NCI-H1105 (cell line): ENCODE measurements at regions not wholly inside any gene's neighbourhood (a gene's known extent, or its start where the extent isn't known, plus 50 kb on each side); places are given as distances from the start of the nearest gene placed in this dataset.
A peak's percentile ranks its signal among the peaks of the same experiment; 100 is the strongest.
"Not testable (repeated sequence)": the region's sequence is repeated elsewhere in the genome, so short reads cannot be mapped to it uniquely, and the experiment has no call there.

Experiments
- DNase-seq: peaks from one replicate; lab custom pipeline; 2025; lab: John Stamatoyannopoulos, UW

DNA sequence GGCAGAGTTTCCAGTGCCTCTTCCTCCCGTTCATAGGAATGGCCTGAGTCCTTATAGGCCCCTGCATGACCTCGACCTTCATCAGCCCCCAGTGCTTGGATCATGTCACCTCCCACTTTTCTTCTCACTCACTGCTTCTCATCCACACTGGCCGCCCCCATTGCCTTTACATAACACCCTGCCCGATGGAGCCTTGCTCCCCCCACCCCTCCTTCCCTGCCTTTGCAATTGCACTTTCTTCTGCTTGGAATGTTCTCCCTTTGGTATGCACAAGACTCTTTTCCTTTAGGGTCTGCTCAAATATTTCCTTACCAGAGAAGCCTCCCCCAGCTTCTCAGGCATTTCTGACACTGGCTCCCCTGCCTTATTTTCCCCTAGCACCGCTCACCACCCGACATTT lies 125.2 kb upstream of the KCNJ6 start:
- DNase-seq: no peak

DNA sequence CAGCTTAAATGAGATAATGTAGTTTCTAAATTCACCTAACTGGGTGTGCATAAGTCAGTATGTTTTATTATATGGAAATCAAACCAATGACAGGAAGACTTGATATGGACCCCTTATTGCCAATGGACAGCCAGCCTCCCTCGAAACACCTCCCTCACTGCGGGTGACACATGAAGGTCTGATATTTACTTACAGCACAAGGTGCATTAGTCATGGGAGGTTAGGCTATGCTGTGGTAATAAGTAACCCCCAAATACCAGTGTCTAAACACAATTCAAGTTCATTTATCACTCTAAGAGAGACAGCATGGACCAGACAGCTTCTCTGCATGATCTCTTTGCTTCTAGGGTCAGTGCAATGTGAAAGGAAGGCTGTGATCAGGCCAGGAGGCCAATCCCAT lies 126.0 kb upstream of the KCNJ6 start:
- DNase-seq: no peak

DNA sequence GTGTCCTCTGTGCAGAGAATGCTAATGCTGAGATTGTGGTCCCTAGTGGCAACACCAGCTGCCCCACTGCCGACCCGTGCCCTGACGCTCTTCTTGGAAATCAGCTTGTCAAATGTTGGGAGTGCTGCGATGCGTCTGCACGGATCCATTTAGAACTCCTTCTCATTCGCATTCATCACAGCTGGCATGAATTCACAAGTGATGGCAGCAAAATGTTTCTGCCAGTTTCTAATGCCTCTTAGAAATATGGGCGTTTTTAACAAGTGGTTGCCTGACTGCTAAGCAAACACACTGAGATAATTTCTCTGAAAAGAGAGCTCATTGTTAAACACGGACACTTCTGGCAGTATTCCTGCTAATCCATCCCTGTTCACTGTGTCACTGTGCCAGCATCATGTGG lies 131.9 kb upstream of the KCNJ6 start:
- DNase-seq: peak; percentile 94

DNA sequence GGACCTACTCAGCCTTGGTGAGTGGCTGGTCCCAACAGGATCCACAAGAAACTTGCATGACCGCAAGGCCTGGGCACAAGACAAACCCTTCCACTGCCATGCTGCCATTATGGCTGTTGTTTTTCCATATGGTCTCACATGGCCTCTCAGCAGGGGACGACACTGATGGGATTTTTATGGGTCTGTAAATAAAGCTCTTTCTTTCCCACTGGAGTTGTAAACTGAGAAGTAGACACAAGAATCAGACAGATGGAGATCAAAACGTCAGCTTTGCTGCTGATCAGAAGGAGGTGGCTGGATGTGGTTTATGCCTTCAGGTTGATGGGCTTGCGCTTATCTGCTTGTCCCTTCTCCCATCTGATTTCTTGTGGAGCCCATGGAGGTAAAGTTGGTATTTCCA lies 138.1 kb upstream of the KCNJ6 start:
- DNase-seq: no peak

DNA sequence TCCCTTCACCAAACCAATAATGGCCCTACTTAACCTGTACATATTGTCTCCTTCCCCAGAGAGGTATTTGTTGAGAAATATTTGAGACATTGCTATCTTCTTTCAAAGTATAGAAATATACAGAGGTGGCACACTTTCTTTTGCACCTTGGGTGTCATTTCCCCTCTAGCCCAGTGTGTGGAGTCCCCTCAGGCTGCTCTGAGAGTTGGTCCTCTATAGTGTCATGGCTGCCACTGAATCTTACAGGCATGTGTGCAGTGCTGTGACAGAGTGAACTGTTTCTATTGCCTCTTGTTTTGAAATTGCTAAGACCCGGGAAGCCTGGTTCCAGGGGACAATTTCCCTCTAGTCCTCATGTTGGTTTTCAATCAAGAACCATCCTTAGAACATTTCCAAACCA lies 140.2 kb upstream of the KCNJ6 start:
- DNase-seq: no peak

DNA sequence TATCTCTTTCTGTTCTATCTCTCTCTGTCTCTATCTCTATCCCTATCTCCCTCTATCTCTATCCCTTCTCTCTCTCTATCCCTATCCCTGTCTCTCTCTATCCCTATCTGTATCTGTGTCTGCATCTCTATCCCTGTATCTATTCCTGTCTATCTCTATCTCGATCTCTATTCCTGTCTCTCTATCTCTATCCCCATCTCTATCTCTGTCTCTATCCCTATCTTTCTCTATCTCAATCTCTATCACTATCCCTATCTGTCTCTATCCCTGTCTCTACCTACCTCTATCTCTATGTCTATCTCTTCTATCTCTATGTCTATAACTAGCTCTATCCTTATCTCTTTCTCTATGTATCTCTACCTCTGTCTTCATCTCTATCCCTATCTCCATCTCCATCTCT lies 141.4 kb upstream of the KCNJ6 start:
- DNase-seq: no peak

DNA sequence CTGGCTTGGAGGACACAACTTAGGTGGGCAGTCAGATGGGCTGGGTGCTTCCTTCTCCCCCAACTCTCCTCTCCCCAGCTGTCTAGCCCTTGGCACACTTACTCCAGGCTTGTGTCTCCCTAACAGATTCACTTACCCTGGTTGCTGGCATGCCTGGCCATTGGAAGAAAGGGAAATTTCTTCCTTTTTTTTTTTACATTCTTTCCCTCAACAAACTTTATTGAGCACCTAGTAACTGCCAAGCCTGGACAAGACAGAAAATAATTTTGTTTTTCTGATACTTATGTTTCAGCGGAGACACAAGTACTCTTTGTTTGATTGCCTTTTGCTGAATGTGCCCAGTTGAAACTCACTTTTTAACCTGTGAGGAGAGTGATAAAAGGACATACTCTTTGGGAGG lies 144.3 kb upstream of the KCNJ6 start:
- no peak for DNase-seq

DNA sequence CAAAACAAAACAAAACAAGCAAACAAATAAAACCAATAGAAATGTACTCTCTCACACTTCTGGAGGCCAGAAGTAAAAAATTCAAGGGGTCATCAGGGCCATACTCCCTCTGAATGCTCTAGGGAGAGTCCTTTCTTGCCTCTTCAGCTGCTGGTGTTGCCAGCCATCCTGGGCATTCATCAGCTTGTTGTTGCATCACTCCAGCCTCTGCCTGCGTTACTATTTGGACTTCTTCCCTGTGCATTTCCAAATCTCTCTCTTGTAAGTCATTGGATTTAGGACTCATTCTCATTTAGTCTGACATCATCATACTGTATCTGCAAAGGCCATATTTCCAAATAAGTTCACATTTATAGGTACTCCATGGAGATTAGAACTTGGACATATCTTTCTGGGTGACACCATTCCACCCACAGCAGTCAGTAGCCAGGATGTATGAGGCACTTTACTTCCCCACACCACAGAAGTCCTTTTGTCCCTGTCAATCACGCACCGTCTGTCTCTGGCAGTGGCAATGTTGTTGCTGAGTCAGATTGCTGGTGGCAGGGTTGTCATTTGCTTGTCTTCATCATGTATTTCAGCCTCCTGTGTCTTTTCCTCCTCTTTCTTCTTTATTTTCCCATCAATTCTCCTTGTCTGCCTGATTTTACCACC lies 151.0 kb upstream of the KCNJ6 start:
- no peak for DNase-seq

DNA sequence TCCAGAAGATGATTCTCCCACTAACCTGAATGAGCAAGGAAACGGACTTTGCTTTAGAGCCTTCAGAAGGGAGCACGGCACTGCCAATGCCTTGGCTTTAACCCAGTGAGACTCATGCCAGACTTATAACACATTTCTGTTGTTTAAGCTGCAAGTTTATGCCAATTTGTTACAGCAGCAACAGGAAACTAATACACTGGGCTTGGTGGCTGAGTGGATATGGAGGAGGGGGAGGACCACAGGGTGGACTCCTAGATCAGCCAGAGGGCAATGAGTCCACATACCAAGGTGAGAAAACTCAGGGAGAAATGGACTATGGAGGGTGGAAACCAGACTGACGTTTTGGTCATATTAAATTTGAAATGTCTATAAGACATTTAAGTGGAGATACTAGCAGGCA lies 156.2 kb upstream of the KCNJ6 start:
- DNase-seq: no peak

DNA sequence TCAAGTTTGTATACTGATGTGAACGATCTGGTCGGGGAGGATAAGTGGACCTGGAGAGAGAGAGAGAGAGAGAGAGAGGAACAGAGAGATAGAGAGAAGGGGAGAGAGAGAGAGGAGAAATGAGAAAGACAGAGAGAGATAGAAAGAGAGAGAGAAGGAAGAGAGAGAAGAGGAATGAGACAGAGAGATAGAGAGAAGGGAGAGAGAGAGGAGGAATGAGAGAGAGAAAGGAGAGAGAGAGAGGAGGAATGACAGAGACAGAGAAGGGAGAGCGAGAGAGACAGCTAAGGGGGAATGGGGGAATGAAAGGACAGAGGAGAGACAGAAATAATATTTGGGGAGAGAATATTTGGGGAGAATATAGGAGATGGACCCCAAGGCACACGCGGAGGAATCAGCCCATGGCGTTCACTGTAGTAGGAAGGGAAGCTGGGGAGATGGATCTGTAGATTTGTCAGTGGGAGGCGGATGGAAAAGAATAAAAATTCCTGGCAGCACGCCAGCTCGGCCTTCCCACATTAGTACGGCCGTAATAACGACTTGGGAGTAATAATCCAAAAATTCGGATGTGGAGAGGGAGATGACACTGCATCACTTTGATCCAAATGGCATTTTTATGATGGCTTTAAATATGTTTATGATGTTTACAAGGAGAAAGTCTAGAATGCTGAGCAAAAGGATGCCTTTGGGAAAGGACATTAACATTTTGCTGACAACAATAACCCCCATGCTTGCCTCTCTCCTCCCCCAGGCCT lies 159.8 kb upstream of the KCNJ6 start:
- no peak for DNase-seq

DNA sequence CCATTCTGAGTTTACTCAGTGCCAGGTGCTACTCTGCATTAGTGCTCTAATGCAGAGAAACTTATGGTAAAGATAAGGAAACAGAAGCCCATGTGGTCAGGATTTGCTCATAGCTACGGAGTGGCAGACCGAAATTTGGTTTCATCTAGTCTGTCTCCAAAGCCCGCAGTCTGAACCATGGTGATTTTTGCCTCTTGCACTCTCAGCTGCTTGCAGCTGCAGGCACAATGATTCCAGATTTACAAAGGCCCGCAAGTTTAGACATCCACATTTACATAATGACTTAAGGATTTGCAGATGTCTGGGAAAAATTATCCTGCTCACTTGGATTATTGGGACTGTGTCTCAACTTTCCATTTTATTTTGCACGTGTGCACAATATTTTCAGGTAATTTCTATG lies 161.3 kb upstream of the KCNJ6 start:
- no peak for DNase-seq

DNA sequence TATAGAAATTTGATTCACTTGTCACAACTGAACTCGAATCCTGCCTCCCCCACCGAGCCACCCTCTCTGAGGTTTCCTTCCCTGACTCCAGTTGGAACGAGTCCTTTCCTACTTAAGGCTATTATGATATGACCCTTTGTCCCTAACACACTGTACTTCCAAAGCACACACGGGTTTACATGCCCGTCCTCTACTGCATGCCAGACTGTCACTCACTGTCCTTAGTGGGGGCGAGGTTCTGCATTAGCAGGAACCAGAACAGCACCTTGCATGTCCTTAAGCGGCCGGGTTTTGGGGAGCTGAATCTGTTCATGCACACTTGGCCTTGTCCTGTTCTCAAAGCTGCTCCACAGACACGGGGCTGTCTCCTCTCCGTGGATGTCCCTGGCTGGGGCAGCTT lies 164.6 kb upstream of the KCNJ6 start:
- DNase-seq: no peak

DNA sequence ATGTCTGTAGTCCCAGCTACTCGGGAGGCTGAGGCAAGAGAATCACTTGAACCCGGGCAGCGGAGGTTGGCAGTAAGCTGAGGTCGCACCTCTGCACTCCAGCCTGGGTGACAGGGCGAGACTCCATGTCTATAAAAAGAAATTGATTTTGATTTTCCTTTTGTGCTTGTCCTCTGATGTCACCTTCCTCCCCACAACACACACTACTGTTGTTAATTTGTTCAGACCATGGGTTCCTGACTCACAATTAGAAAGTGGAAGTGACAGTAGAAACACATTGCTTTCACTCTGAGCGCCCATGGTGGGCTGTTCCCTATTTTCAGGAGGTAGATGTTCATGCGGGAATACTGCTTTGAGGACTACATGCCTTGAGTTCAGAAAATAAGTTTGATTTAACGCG lies 165.5 kb upstream of the KCNJ6 start:
- no peak for DNase-seq

DNA sequence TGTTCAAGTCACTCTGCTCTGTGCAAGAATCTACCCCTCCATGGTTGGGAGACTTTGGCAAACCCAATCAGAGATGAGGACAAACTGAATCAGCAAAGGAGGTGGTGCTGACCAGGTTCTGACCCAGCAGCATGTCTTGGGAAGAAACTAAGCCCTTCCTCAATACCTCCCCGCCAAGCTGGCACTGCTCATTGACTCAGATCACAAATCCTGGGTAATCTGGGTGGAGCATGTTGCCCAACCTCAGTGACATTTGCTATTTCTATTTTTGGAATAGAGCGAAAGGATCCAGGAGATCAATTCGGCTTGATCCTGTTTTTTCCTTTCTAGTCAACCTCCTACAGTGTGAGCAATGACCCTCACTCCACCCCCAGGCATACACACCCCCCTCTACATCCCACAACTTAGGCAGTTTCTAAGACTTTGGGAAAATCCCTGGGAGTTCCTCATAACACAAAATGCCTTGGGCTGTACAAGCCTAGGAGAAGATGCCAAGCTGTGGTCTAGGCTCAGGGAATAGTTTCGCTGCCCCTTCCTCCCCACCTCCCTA lies 166.8 kb upstream of the KCNJ6 start:
- DNase-seq: no peak

DNA sequence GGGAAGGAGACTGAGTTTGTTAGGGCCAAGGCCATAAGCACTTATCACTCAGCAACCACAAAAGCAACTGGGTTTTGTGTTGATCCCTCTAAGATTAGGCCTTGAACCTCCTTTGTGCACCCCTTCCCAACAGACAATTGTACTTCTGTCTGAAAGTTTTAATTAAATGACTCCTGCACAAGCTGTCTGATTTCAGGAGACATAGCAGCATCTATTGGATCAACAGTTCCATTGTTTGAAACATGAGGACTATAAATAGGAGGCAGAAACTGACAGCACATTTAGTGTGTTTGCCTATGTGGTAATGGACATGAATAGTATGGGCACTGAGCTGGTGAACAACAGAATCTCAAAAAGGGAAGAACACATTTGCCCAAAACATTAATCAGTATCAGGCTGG lies 167.3 kb upstream of the KCNJ6 start:
- no peak for DNase-seq

DNA sequence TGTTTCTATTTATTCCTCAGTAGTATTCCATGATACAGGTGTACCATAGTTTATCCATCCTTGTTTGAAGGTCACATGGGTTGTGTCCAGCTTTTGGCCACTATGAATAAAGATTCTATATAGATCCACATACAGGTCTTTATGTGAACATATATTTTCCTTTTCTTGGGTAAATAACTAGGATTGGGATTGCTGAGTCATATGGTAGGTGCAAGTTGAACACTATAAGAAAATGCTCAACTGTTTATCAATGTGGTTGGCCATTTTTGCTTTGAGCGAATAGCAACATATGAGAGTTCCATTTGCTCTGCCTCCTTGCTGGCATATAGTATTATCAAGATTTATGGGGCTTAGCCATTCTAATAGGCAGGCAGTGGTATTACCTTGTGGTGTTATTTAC lies 170.2 kb upstream of the KCNJ15 start:
- DNase-seq: no peak

DNA sequence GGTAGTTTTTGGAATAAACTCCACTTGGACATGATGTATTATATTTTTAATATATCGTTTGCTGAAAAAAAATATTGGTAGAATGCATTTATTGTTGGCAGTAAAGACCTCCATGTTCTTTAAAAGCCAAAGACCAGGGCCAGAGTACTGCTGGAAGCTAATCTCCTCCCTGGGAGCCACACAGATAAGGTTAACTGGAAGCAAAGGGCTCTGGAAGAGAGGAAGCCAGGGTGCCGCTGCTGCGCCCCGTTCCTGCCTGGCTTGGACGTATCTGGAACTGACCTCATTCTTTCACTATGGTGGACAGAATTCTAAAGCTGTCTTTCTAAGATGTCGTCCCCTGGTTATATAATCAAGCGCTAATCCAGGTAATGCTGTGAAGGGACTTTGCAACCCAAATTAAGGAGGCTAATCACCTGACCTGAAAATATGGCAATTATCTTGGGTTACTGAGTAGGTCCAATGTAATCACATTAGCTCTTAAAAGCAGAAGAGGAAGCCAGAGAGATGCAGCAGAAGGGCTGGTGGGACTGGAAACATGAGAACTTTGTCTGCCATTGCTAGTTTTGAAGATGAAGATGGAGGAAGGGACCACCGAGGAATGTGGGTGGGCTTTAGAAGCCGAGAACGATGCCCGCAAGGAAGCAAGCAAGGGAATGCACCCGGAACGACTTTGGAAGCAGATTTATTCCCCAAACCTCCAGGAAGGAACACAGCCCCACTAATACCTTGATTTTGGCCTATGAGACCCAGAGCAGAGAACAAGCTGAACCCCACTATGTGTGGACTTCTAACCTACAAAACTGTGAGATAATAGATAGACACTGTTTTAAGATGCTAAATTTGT lies 167.7 kb upstream of the KCNJ15 start:
- DNase-seq: no peak

DNA sequence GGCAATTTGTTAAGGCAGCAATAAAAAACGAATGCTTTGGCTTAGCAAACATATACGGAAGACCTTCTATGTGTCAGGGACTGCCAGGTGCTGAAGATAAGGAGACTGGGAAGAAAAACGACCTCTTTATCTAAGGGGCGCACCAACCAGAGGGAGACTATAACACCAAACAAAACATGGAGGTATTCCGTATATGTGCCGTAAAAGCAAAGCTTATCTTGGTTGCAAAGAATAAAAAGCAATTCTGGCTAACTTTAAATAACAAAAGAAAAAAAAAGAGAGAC lies 167.1 kb upstream of the KCNJ15 start:
- no peak for DNase-seq

DNA sequence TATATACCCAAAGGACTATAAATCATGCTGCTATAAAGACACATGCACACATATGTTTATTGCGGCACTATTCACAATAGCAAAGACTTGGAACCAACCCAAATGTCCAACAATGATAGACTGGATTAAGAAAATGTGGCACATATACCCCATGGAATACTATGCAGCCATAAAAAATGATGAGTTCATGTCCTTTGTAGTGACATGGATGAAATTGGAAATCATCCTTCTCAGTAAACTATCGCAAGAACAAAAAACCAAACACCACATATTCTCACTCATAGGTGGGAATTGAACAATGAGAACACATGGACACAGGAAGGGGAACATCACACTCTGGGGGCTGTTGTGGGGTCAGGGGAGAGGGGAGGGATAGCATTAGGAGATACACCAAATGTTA lies 165.7 kb upstream of the KCNJ15 start:
- not testable (repeated sequence) for DNase-seq

DNA sequence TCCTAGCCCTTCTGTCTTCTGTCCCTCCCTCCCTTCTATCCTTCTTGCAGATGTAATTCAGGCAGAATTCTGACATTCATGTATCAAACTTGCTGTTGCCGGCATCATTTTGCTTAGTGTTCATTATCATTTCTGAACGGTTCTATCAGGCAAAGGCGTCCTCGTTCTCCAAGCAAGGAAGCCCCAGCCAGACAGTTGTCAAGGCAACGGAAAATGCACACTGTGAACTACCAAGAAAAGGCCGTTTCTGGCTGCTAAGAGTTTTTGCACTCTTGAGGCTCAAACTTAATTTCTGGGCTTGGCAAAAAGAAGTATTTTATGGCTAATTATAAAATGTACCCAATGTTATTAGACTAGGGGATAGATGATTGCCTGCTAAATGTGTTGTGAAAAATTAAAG lies 164.7 kb upstream of the KCNJ15 start:
- DNase-seq: no peak

DNA sequence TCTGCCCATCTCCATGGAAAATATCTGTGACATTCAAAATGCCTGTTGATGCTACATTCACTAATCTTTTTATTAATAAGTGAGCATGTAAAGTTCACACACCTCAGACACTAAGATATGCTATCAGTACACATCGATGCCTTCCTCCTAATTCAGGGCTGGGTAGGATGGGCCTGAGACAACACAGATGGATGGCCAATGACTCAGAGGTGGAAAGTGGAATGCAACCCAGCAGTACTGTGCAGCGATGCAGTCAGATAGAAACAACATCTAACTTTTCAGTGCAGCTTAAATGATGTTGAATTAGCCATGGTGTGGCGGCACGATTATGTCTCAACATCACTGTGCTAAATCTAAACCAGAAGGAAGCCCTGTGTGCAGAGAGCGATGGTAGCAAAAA lies 161.6 kb upstream of the KCNJ15 start:
- no peak for DNase-seq

DNA sequence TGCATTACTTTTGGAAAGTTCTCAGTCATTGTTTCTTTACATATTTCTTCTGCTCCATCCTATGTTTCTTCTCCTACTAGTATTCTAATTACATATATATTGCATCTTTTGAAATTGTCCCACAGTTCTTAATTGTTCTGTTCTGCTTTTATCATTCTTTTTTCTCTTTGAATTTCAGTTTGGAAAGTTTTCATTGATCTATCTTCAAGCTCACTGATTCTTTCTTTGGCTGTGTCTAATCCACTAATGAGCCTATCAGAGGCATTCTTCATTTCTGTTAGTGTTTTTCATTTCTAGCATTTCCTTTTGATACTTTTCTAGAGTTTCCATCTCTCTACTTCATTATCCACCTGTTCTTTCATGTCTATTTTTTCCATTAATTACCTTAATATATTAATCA lies 159.0 kb upstream of the KCNJ15 start:
- no peak for DNase-seq

DNA sequence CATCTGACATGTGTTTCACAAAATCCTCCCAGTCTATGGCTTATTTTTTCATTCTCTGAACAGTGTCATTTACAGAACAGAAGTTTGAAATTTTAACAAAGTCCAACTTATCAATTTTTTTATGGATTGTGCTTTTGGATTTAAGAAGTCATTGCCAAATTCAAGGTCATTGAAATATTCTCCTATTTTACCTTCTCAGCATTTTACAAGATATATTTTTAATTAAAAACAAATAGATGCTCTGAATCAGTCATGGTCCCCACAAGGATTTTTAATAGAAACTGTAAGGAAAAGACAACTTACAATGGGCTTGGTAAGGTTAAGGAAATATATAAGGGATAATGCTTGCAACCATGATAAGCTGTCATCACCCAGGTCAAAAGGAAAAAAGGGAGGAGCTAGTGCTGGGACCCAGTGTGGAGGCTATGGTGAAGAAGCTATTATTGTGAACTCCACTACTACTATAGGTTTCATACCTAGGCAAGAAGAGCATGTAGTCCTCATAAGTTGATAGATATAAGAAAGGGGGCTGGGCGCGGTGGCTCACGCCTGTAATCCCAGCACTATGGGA lies 144.5 kb upstream of the KCNJ15 start:
- no peak for DNase-seq
